ENCODE measurements at regions not wholly inside any gene's neighbourhood (a gene's known extent, or its start where the extent isn't known, plus 50 kb on each side); places are given as distances from the start of the nearest gene placed in this dataset.

- TF ChIP-seq, protein P1, sequence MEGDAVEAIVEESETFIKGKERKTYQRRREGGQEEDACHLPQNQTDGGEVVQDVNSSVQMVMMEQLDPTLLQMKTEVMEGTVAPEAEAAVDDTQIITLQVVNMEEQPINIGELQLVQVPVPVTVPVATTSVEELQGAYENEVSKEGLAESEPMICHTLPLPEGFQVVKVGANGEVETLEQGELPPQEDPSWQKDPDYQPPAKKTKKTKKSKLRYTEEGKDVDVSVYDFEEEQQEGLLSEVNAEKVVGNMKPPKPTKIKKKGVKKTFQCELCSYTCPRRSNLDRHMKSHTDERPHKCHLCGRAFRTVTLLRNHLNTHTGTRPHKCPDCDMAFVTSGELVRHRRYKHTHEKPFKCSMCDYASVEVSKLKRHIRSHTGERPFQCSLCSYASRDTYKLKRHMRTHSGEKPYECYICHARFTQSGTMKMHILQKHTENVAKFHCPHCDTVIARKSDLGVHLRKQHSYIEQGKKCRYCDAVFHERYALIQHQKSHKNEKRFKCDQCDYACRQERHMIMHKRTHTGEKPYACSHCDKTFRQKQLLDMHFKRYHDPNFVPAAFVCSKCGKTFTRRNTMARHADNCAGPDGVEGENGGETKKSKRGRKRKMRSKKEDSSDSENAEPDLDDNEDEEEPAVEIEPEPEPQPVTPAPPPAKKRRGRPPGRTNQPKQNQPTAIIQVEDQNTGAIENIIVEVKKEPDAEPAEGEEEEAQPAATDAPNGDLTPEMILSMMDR (IDR thresholded peaks at IDR 0.05) = no peak
- no peak for TF ChIP-seq EZH2 (IDR thresholded peaks at IDR 0.05)
- no peak for TF ChIP-seq EZH2phosphoT487 (IDR thresholded peaks at IDR 0.05)
These were observed 338.8 kb upstream of the TMEM132C start for GRCh38 chr12:127928178-127928577.
